Adrenal gland (tissue), 5 donors: ENCODE measurements at regions not wholly inside any gene's neighbourhood (a gene's known extent, or its start where the extent isn't known, plus 50 kb on each side); places are given as distances from the start of the nearest gene placed in this dataset.
"Not testable (repeated sequence)": the region's sequence is repeated elsewhere in the genome, so short reads cannot be mapped to it uniquely, and the experiment has no call there.

Experiments used
- POLR2A ChIP-seq, 2 donors: fragments of 450-650 bp; IDR thresholded peaks; one replicate each; pipeline ENCODE4 v1.6.1; 2017; ENCODE audit warnings: antibody characterized with exemption in 2 of 2, mild to moderate bottlenecking in 2 of 2, moderate library complexity in 1 of 2
- TF ChIP-seq, protein P1 (sequence below), 6 experiments: fragments of 450-650 bp in 4 of 6; fragments of 200-600 bp in 2 of 6; sonication (generic) in 1 of 6; IDR thresholded peaks; 1 replicate in 5 of 6; 2 replicates in 1 of 6; pipeline versions ENCODE4 v1.5.1 to v1.8.0; 2016 to 2021; ENCODE audit warnings: antibody characterized with exemption in 6 of 6, mild to moderate bottlenecking in 2 of 6, moderate library complexity in 1 of 6
- donor health status: DM: no; HTN: no; CAD: no.

- TF ChIP-seq, protein P1, sequence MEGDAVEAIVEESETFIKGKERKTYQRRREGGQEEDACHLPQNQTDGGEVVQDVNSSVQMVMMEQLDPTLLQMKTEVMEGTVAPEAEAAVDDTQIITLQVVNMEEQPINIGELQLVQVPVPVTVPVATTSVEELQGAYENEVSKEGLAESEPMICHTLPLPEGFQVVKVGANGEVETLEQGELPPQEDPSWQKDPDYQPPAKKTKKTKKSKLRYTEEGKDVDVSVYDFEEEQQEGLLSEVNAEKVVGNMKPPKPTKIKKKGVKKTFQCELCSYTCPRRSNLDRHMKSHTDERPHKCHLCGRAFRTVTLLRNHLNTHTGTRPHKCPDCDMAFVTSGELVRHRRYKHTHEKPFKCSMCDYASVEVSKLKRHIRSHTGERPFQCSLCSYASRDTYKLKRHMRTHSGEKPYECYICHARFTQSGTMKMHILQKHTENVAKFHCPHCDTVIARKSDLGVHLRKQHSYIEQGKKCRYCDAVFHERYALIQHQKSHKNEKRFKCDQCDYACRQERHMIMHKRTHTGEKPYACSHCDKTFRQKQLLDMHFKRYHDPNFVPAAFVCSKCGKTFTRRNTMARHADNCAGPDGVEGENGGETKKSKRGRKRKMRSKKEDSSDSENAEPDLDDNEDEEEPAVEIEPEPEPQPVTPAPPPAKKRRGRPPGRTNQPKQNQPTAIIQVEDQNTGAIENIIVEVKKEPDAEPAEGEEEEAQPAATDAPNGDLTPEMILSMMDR (IDR thresholded peaks at IDR 0.05): not testable (repeated sequence)
- TF ChIP-seq POLR2A (IDR thresholded peaks at IDR 0.05): not testable (repeated sequence)
These were observed 178.9 kb downstream of the OR4M2 start for GRCh38 chr15:22259151-22259750.
